Panc1 (cell line): ENCODE measurements at regions not wholly inside any gene's neighbourhood (a gene's known extent, or its start where the extent isn't known, plus 50 kb on each side); places are given as distances from the start of the nearest gene placed in this dataset.

Source experiments
- ATAC-seq: fragments of 200-7000 bp; cut with Tn5 transposase; 2 replicates; pipeline ENCODE4 v1.9.1; 2020; ENCODE audit warnings: mild to moderate bottlenecking, moderate library complexity
- BruUV-seq: library from RNA; stranded (reverse); fragments of 400-500 nt; replicated peaks from 2 replicates; lab custom pipeline; 2021; lab: Mats Ljungman, UMichigan
- CTCF ChIA-PET: fragments of 300-600 bp; sonication (Branson Sonifier 250); formaldehyde crosslinking; loops from one replicate; lab custom pipeline; 2022; ENCODE audit warnings: antibody characterized with exemption; lab: Charles Lee
- POLR2A ChIA-PET: fragments of 300-600 bp; sonication (Branson Sonifier 250); formaldehyde crosslinking; loops from one replicate; lab custom pipeline; 2022; ENCODE audit warnings: antibody characterized with exemption; lab: Charles Lee
- DNase-seq: peaks from one replicate; pipeline ENCODE4 v3.0.0-alpha.2; 2010; ENCODE audit warnings: low read depth, low spot score
- H3K27ac ChIP-seq: 2 replicates; pipeline ENCODE4 v1.5.1; 2011; ENCODE audit warnings: mild to moderate bottlenecking, low read length, inconsistent platforms
- H3K27me3 ChIP-seq: fragments of 200-500 bp; sonication (Bioruptor generic); 2 replicates; pipeline ENCODE4 v1.6.0; 2014; ENCODE audit warnings: low read length, inconsistent platforms; ENCODE audit not compliant: control insufficient read depth, insufficient read depth
- H3K36me3 ChIP-seq: fragments of 200-500 bp; sonication (Bioruptor generic); 2 replicates; pipeline ENCODE4 v1.5.1; 2014; ENCODE audit warnings: inconsistent platforms, mild to moderate bottlenecking, low read length, moderate library complexity; ENCODE audit not compliant: control insufficient read depth, insufficient read depth
- H3K4me1 ChIP-seq: 2 replicates; pipeline ENCODE4 v1.5.1; 2011; ENCODE audit warnings: inconsistent platforms, mild to moderate bottlenecking, low read length, moderate library complexity; ENCODE audit not compliant: control insufficient read depth, insufficient read depth
- H3K4me3 ChIP-seq, 2 experiments: 2 replicates each; pipeline ENCODE4 v1.5.1; 2011 to 2012; ENCODE audit warnings: low read depth in 2 of 2, low read length in 2 of 2, mild to moderate bottlenecking in 2 of 2, inconsistent platforms in 1 of 2, moderate library complexity in 1 of 2
- H3K9me3 ChIP-seq: fragments of 200-500 bp; sonication (Bioruptor generic); 2 replicates; pipeline ENCODE4 v1.5.1; 2014; ENCODE audit warnings: low read depth, mild to moderate bottlenecking, inconsistent platforms, low read length, moderate library complexity; ENCODE audit not compliant: control insufficient read depth, insufficient read depth
- POLR2AphosphoS5 ChIP-seq: IDR thresholded peaks from 2 replicates; pipeline ENCODE4 v1.6.1; 2012; ENCODE audit warnings: mild to moderate bottlenecking, low read depth, low read length, moderate library complexity
- SIN3A ChIP-seq: IDR thresholded peaks from 2 replicates; pipeline ENCODE4 v1.6.1; 2012; ENCODE audit warnings: low read depth, mild to moderate bottlenecking, low read length, moderate library complexity, borderline replicate concordance; ENCODE audit not compliant: insufficient read depth
- TCF7L2 ChIP-seq: IDR thresholded peaks from 2 replicates; pipeline ENCODE4 v1.6.1; 2011; ENCODE audit warnings: mild to moderate bottlenecking, low read depth, low read length, inconsistent platforms
- in situ Hi-C: cut with HindIII; loops from 2 replicates; pipeline ENCODE4 v1.10.0; 2016; ENCODE audit warnings: low sequenced_read_pairs, low pct_unique_long_range_greater_than_20kb
- intact Hi-C: fragments of 100-400 bp; cut with micrococcal nuclease; formaldehyde crosslinking; loops from one replicate; pipeline ENCODE4 v1.10.0; 2022; ENCODE audit not compliant: unreplicated experiment
- TF ChIP-seq, protein P1 (sequence below), 2 experiments: IDR thresholded peaks; 2 replicates each; pipeline ENCODE4 v1.6.1; 2011 to 2012; ENCODE audit warnings: low read depth in 2 of 2, control low read depth in 1 of 2, low read length in 1 of 2, mild to moderate bottlenecking in 1 of 2, moderate library complexity in 1 of 2; ENCODE audit not compliant: insufficient read depth in 1 of 2
- TF ChIP-seq, protein P2 (sequence below): fragments of 450-650 bp; IDR thresholded peaks from 2 replicates; pipeline ENCODE4 v1.5.1; 2017; ENCODE audit warnings: mild to moderate bottlenecking

DNA sequence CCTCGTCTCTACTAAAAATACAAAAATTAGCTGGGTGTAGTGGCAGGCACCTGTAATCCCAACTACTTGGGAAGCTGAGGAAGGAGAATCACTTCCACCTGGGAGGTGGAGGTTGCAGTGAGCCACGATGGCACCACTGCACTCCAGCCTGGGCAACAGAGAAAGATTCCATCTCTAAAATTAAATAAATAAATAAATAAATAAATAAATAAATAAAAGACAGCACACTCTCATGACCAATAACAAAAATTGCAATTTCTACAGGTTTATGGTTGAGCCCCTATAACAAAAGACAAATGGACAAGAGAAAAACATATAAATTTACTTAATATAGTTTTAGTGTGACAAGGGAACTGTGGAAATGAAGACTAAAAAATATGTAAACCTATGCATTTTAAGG, 384.1 kb downstream of the CDH19 start:
- intact Hi-C loops (no loop called here), in situ Hi-C loops (no loop called here)
- Histone ChIP-seq H3K27ac (no peak overlapping the region), H3K4me1 (no peaks in the 10 kb centered on the region), H3K9me3 (no peaks in the 10 kb centered on the region), H3K4me3 (no peak overlapping the region), H3K36me3 (no peaks in the 10 kb centered on the region), H3K27me3 (no peaks in the 10 kb centered on the region)
- CTCF ChIA-PET: no interaction called here
- TF ChIP-seq SIN3A (no peak), TCF7L2 (no peak), POLR2AphosphoS5 (no peak)
- TF ChIP-seq, protein P1, sequence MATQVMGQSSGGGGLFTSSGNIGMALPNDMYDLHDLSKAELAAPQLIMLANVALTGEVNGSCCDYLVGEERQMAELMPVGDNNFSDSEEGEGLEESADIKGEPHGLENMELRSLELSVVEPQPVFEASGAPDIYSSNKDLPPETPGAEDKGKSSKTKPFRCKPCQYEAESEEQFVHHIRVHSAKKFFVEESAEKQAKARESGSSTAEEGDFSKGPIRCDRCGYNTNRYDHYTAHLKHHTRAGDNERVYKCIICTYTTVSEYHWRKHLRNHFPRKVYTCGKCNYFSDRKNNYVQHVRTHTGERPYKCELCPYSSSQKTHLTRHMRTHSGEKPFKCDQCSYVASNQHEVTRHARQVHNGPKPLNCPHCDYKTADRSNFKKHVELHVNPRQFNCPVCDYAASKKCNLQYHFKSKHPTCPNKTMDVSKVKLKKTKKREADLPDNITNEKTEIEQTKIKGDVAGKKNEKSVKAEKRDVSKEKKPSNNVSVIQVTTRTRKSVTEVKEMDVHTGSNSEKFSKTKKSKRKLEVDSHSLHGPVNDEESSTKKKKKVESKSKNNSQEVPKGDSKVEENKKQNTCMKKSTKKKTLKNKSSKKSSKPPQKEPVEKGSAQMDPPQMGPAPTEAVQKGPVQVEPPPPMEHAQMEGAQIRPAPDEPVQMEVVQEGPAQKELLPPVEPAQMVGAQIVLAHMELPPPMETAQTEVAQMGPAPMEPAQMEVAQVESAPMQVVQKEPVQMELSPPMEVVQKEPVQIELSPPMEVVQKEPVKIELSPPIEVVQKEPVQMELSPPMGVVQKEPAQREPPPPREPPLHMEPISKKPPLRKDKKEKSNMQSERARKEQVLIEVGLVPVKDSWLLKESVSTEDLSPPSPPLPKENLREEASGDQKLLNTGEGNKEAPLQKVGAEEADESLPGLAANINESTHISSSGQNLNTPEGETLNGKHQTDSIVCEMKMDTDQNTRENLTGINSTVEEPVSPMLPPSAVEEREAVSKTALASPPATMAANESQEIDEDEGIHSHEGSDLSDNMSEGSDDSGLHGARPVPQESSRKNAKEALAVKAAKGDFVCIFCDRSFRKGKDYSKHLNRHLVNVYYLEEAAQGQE (IDR thresholded peaks at IDR 0.05; ENCODE audit: insufficient read depth in 1 of 2, low read depth in 2 of 2, low read length in 1 of 2): no peak
- TF ChIP-seq, protein P2, sequence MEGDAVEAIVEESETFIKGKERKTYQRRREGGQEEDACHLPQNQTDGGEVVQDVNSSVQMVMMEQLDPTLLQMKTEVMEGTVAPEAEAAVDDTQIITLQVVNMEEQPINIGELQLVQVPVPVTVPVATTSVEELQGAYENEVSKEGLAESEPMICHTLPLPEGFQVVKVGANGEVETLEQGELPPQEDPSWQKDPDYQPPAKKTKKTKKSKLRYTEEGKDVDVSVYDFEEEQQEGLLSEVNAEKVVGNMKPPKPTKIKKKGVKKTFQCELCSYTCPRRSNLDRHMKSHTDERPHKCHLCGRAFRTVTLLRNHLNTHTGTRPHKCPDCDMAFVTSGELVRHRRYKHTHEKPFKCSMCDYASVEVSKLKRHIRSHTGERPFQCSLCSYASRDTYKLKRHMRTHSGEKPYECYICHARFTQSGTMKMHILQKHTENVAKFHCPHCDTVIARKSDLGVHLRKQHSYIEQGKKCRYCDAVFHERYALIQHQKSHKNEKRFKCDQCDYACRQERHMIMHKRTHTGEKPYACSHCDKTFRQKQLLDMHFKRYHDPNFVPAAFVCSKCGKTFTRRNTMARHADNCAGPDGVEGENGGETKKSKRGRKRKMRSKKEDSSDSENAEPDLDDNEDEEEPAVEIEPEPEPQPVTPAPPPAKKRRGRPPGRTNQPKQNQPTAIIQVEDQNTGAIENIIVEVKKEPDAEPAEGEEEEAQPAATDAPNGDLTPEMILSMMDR: no peak
- DNase-seq: no peak
- BruUV-seq: no TSS peak
- POLR2A ChIA-PET: no interaction called here
- ATAC-seq: no peak

DNA sequence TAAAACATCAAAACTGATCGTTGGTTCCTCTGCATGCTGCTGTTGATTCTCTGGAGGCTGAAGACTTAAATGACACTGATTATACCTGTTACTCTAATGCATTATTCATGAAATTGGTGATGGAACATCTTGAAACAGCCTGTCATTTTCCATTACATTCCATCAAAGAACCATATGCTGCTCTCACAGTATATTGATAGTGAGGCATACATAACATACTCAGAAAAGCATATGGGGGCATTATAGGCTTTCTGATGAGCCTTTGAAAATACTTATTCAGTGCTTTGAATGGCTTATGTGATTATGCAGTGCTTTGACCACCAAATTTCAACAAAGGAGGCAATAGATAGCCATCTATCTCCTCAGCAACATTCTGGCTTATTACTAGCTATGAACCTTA, 392.1 kb downstream of the CDH19 start:
- Histone ChIP-seq H3K4me1 (no peaks in the 10 kb centered on the region), H3K4me3 (no peak overlapping the region), H3K27me3 (no peaks in the 10 kb centered on the region), H3K27ac (no peak overlapping the region), H3K36me3 (no peaks in the 10 kb centered on the region), H3K9me3 (no peaks in the 10 kb centered on the region)
- TF ChIP-seq, protein P2: no peak
- TF ChIP-seq SIN3A (no peak), POLR2AphosphoS5 (no peak), TCF7L2 (no peak)
- TF ChIP-seq, protein P1 (IDR thresholded peaks at IDR 0.05; ENCODE audit: insufficient read depth in 1 of 2, low read depth in 2 of 2, low read length in 1 of 2): no peak
- no peak for ATAC-seq
- ChIA-PET POLR2A (no interaction called here), CTCF (no interaction called here)
- intact Hi-C loops (no loop called here), in situ Hi-C loops (no loop called here)
- no TSS peak for BruUV-seq
- no peak for DNase-seq
